GM12874 (cell line): ENCODE measurements at regions not wholly inside any gene's neighbourhood (a gene's known extent, or its start where the extent isn't known, plus 50 kb on each side); places are given as distances from the start of the nearest gene placed in this dataset.

Source experiments
- TF ChIP-seq, protein P1 (sequence below): IDR thresholded peaks from 2 replicates; pipeline ENCODE4 v1.5.1; 2011; ENCODE audit warnings: low read depth, mild to moderate bottlenecking, control low read depth, low read length, moderate library complexity; ENCODE audit not compliant: insufficient read depth

DNA sequence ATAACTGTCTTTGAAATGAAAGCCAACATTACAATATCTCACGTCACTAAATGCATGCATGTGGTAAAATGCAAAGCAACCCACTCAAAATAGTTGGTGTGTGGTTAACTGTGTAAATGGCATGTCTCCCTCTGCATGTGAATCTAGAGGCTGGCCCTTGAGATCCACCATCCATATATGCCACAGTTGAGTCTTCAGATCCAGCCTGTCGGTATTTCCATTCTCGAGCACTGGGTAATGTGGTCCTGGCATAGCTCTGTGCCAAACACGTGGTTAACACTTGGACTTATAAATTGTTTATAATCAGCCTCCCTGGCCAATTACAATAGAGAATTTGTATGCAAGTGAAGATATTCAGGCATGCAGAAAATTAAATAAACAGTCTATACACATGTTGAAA, 90.3 kb downstream of the LYZL1 start:
- TF ChIP-seq, protein P1, sequence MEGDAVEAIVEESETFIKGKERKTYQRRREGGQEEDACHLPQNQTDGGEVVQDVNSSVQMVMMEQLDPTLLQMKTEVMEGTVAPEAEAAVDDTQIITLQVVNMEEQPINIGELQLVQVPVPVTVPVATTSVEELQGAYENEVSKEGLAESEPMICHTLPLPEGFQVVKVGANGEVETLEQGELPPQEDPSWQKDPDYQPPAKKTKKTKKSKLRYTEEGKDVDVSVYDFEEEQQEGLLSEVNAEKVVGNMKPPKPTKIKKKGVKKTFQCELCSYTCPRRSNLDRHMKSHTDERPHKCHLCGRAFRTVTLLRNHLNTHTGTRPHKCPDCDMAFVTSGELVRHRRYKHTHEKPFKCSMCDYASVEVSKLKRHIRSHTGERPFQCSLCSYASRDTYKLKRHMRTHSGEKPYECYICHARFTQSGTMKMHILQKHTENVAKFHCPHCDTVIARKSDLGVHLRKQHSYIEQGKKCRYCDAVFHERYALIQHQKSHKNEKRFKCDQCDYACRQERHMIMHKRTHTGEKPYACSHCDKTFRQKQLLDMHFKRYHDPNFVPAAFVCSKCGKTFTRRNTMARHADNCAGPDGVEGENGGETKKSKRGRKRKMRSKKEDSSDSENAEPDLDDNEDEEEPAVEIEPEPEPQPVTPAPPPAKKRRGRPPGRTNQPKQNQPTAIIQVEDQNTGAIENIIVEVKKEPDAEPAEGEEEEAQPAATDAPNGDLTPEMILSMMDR, result no peak

DNA sequence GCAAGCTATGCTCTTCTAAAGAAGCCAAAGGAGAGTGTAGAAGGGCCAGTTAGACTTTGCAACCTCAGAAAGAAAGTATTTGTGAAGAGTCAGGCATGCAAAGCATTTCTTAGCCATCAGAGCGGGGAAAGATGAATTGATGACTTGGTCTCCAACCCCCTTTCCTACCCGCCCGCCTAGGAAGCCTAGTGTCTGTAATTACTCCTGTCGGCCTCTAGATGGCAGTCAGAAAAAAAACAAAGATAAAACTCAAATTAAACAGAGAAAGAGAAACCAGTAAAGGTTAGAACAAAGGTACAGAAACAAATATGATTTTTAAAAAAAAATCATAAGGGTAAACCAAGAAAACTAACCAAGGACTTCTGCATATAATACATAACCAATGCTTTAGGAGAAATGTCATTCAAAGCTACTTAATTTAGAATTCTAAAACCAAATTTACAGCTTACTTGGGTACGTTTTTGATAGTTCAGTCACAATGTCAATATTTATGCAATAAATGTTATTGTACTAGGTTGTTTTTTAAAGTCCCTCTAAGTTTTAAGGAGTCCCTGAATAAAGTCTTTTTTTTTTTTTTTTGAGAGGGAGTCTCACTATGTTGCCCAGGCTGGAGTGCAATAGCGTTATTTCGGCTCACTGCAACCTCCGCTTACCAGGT, 97.6 kb downstream of the LYZL1 start:
- TF ChIP-seq, protein P1, result peak; percentile 50; the same call in 1 of the 2 replicates

DNA sequence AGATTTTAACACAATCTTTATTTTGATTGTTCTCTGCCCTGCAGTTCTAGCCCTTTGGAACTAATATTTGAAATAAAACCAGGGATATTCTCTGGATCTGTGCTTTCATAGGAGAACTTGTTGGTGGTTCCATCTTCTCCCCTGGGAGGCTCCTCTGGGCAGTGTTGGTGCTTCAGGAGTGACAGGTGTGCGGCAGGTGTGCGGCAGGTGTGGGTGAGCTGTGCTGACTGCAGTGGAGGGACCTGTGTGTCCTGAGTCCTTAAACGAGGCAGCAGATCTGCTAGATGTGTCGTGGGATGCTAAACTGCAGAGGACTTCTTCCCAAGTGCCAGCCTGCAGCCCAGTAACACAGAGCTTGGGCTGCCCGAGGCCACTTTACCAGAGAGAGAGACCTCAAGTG, 98.4 kb downstream of the LYZL1 start:
- TF ChIP-seq, protein P1, result no peak

DNA sequence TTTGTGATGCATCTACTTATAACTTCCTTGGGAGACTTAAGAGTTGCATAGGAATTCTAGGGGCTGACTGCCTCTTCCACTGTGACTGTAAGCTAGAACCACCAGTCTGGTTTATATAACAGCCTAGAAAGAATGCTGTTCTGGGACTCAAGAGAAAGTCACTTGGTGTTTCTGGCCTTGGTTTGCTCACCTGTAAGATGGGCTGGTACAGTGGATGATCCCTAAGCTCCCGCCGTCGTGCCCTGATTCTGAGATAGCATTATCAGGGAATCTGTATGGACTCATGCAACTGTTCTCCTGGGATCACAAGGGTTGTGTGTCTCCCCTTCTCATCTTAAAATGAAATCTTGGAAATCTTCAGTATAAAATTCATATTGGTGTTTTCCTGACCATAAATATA, 100.6 kb downstream of the LYZL1 start:
- TF ChIP-seq, protein P1, result no peak

DNA sequence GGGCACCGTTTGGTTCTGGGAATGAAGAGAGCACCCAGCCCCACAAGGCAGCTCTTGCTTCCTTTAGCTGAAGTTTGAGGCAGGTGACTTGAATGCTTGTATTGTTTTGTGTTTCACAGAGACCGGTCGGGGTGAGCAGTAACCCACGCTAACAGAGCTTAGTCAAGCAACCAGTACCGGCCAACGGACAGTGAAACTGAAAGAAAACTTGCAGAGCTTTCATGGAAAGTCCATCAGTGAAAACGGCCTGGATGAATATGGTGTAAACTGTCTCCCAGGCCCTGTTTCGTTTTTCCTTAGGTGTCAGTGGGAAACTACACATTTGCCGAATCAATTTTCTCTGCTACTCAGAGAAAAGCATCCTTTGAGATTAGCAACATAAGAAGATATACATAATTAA, 101.1 kb downstream of the LYZL1 start:
- TF ChIP-seq, protein P1, result no peak

DNA sequence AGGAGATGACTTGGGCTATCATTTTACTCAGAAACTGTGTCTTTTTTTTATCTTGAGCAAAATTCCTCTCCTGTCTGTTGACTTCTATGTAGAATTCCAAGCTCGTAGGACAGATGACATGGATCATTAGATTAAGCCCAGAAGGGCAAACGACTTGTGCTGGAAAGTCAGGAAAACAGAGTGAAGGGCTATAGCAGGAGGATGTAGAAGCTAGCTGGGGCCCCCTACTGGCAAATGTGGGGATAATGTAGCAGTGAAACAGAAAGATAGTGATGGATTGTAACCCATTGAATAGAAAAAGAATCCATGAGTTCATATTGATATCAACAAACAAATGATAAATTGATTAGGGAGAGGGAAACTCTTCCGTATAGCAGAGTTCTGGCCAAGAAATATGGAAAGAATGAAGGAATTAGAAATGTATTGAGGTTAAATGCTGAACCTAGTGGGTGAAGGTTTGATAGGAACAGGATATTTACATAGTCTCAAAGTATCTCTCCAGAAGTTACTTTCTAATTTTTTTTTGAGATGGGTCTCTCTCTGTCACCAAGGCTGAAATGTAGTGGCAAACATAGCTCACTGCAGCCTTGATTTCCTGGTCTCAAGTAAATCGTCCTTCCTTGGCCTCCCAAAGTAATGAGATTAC, 103.6 kb downstream of the LYZL1 start:
- TF ChIP-seq, protein P1, result peak; percentile 82

DNA sequence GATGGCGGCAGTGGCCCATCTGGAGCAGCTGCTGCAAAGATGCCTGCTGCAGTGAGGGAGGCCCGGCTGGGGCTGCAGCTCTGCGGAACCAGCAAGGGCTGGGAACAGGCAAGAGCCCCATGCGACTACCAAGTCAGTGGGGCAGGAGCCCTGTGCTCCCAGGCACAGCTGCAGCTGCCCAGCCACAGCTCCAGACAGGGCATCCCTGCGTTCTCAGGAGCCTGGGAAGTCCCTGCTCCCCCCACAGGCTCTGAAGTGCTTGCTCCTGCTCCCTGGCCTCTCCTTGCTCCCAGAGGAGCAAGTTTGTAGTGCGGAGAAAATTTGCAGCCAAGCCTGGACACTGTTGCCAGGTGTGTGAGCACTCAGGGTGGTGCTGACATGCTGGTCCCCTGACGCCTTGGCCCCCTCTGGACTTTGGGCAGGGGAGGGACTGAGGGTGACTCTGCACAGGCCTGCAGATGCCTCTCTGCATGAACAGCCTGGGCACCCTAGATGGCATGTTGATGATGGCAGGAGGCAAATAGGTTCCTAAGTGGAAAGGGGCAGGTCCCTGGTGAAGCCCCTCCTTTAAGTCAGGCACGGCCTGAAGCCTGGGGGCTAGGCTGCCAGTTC, 105.6 kb downstream of the LYZL1 start:
- TF ChIP-seq, protein P1, result no peak
